PFSK-1 (cell line): ENCODE measurements at regions not wholly inside any gene's neighbourhood (a gene's known extent, or its start where the extent isn't known, plus 50 kb on each side); places are given as distances from the start of the nearest gene placed in this dataset.

Experiments used
- FOXP2 ChIP-seq: optimal IDR thresholded peaks from 2 replicates; pipeline ENCODE3; 2011; ENCODE audit warnings: borderline replicate concordance, control low read depth, inconsistent platforms; ENCODE audit not compliant: insufficient read depth; ENCODE audit errors: extremely low read length, extremely low read depth
- POLR2AphosphoS5 ChIP-seq: IDR thresholded peaks from 2 replicates; pipeline ENCODE4 v1.6.1; 2012; ENCODE audit warnings: low read depth, mild to moderate bottlenecking, control low read depth, low read length, moderate library complexity
- TF ChIP-seq, protein P1 (sequence below), 2 experiments: IDR thresholded peaks; 2 replicates each; pipeline versions ENCODE4 v1.6.1 to v1.8.0; 2011 to 2012; ENCODE audit warnings: low read depth in 2 of 2, low read length in 2 of 2, control low read depth in 1 of 2, inconsistent platforms in 1 of 2, mild to moderate bottlenecking in 1 of 2, moderate library complexity in 1 of 2; ENCODE audit not compliant: insufficient read depth in 1 of 2

DNA sequence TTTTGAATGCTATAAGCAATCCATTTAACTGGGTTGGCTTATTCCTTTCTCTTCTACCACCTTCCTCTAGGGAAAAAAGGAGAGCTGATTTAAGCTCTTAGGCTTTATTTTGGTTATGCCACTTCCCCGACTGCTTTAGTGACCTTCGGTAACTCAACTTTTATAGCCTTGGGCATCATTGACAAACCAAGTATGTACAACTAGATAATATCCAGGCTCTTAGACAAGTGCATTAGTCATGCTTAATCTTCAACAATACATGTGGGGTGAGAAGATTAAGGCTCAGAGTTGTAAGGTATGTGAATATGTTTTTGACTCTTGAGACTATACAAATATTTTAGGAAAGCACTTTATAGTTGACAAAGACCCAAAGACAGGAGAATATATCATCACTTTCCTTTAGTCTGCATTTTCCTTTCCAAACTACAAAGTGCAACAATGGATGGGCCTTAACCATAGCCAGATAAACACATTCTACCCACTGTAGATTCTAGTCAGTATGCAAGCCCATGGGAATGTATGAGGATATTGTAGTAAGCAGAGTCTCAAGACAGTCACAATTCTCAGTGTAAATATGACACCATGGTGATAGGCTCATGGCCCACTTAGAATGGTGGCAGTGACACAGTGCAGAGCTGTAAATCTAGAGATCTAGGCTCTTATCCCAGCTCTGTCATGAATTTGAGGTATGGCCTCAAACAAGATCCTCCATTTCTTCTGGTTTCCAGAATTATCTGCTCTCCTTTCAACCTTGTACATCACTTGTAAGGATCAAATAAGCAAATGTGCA lies 1117.3 kb downstream of the SORCS3 start:
- TF ChIP-seq, protein P1, sequence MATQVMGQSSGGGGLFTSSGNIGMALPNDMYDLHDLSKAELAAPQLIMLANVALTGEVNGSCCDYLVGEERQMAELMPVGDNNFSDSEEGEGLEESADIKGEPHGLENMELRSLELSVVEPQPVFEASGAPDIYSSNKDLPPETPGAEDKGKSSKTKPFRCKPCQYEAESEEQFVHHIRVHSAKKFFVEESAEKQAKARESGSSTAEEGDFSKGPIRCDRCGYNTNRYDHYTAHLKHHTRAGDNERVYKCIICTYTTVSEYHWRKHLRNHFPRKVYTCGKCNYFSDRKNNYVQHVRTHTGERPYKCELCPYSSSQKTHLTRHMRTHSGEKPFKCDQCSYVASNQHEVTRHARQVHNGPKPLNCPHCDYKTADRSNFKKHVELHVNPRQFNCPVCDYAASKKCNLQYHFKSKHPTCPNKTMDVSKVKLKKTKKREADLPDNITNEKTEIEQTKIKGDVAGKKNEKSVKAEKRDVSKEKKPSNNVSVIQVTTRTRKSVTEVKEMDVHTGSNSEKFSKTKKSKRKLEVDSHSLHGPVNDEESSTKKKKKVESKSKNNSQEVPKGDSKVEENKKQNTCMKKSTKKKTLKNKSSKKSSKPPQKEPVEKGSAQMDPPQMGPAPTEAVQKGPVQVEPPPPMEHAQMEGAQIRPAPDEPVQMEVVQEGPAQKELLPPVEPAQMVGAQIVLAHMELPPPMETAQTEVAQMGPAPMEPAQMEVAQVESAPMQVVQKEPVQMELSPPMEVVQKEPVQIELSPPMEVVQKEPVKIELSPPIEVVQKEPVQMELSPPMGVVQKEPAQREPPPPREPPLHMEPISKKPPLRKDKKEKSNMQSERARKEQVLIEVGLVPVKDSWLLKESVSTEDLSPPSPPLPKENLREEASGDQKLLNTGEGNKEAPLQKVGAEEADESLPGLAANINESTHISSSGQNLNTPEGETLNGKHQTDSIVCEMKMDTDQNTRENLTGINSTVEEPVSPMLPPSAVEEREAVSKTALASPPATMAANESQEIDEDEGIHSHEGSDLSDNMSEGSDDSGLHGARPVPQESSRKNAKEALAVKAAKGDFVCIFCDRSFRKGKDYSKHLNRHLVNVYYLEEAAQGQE (IDR thresholded peaks at IDR 0.05; ENCODE audit: insufficient read depth in 1 of 2, low read depth in 2 of 2, low read length in 2 of 2) = no peak
- TF ChIP-seq POLR2AphosphoS5 (no peak), FOXP2 (no peak)
